ENCODE measurements at regions not wholly inside any gene's neighbourhood (a gene's known extent, or its start where the extent isn't known, plus 50 kb on each side); places are given as distances from the start of the nearest gene placed in this dataset.

DNA sequence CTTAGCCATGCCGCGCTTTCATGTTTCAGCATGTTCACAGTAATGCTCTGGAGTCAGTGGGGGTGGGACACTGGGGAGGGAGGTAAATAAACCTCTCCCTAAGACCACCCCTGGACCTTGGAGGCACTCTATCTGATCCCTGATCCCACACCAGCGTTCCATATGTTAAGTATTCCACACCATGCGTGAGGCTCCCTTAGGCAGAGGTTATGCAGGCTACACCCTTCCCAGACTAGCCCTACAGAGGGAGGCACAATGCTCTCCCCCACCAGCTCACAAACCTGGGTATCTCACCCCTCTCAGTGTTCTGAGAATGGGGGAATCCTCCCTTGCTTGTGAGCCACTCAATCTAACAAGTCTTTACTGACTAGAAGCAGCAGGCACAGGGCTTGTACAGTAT is 1610.4 kb upstream of the ZEB2 start:
- TF ChIP-seq, protein P1, sequence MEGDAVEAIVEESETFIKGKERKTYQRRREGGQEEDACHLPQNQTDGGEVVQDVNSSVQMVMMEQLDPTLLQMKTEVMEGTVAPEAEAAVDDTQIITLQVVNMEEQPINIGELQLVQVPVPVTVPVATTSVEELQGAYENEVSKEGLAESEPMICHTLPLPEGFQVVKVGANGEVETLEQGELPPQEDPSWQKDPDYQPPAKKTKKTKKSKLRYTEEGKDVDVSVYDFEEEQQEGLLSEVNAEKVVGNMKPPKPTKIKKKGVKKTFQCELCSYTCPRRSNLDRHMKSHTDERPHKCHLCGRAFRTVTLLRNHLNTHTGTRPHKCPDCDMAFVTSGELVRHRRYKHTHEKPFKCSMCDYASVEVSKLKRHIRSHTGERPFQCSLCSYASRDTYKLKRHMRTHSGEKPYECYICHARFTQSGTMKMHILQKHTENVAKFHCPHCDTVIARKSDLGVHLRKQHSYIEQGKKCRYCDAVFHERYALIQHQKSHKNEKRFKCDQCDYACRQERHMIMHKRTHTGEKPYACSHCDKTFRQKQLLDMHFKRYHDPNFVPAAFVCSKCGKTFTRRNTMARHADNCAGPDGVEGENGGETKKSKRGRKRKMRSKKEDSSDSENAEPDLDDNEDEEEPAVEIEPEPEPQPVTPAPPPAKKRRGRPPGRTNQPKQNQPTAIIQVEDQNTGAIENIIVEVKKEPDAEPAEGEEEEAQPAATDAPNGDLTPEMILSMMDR (IDR thresholded peaks at IDR 0.05): no peak
- TF ChIP-seq POLR2A (IDR thresholded peaks at IDR 0.05): no peak
